Fibroblast of lung (primary cell): ENCODE measurements at regions not wholly inside any gene's neighbourhood (a gene's known extent, or its start where the extent isn't known, plus 50 kb on each side); places are given as distances from the start of the nearest gene placed in this dataset.

Experiments used
- DNase-seq, 2 donors: peaks; one replicate each; pipeline versions ENCODE4 v3.0.0 to v3.0.0-alpha.2; 2010; ENCODE audit warnings: low read depth in 2 of 2
- H2AFZ ChIP-seq: 2 replicates; pipeline ENCODE4 v1.5.1; 2012; ENCODE audit warnings: low read length, control low read depth, inconsistent platforms
- H3K27ac ChIP-seq: 2 replicates; pipeline ENCODE4 v1.5.1; 2011; ENCODE audit warnings: low read length, control low read depth; ENCODE audit not compliant: insufficient read depth
- H3K27me3 ChIP-seq: 2 replicates; pipeline ENCODE4 v1.5.1; 2011; ENCODE audit warnings: mild to moderate bottlenecking, low read length; ENCODE audit not compliant: control insufficient read depth, insufficient read depth
- H3K36me3 ChIP-seq: 2 replicates; pipeline ENCODE4 v1.5.1; 2011; ENCODE audit warnings: low read length; ENCODE audit not compliant: control insufficient read depth, insufficient read depth
- H3K4me1 ChIP-seq: 2 replicates; pipeline ENCODE4 v1.5.1; 2011; ENCODE audit warnings: low read length; ENCODE audit not compliant: control insufficient read depth, insufficient read depth; ENCODE audit errors: extremely low read depth
- H3K4me2 ChIP-seq: 2 replicates; pipeline ENCODE4 v1.5.1; 2011; ENCODE audit warnings: low read length, control low read depth; ENCODE audit not compliant: insufficient read depth; ENCODE audit errors: extremely low read depth
- H3K4me3 ChIP-seq, 4 experiments: fragments of 200-600 bp in 1 of 4; sonication (generic) in 1 of 4; replicated peaks in 1 of 4; 2 replicates each; pipeline ENCODE4 v1.5.1; 2011 to 2016; ENCODE audit warnings: low read length in 4 of 4, low read depth in 3 of 4, mild to moderate bottlenecking in 3 of 4, control low read depth in 2 of 4, inconsistent platforms in 1 of 4, mixed read lengths in 1 of 4; ENCODE audit not compliant: insufficient read depth in 1 of 4; ENCODE audit errors: control extremely low read depth in 1 of 4
- H3K79me2 ChIP-seq: 2 replicates; pipeline ENCODE4 v1.5.1; 2012; ENCODE audit warnings: mild to moderate bottlenecking, low read length, inconsistent platforms; ENCODE audit not compliant: control insufficient read depth, insufficient read depth
- H3K9ac ChIP-seq: 2 replicates; pipeline ENCODE4 v1.5.1; 2011; ENCODE audit warnings: mild to moderate bottlenecking, low read length, control low read depth; ENCODE audit not compliant: insufficient read depth
- H3K9me3 ChIP-seq: 2 replicates; pipeline ENCODE4 v1.5.1; 2012; ENCODE audit warnings: low read depth, low read length; ENCODE audit not compliant: control insufficient read depth, insufficient read depth
- H4K20me1 ChIP-seq: 2 replicates; pipeline ENCODE4 v1.5.1; 2011; ENCODE audit warnings: low read length; ENCODE audit not compliant: control insufficient read depth, insufficient read depth; ENCODE audit errors: extremely low read depth
- EZH2 ChIP-seq: IDR thresholded peaks from 2 replicates; pipeline ENCODE4 v1.5.1; 2012; ENCODE audit warnings: low read length, control low read depth, mild to moderate bottlenecking; ENCODE audit errors: missing control alignments
- TF ChIP-seq, protein P1 (sequence below), 2 donors: IDR thresholded peaks in 1 of 2; conservative IDR thresholded peaks in 1 of 2; 1 replicate in 1 of 2; 2 replicates in 1 of 2; pipeline ENCODE4 v1.5.1; 2011 to 2012; ENCODE audit warnings: low read length in 2 of 2, control low read depth in 1 of 2, inconsistent platforms in 1 of 2, low read depth in 1 of 2, mild to moderate bottlenecking in 1 of 2

DNA sequence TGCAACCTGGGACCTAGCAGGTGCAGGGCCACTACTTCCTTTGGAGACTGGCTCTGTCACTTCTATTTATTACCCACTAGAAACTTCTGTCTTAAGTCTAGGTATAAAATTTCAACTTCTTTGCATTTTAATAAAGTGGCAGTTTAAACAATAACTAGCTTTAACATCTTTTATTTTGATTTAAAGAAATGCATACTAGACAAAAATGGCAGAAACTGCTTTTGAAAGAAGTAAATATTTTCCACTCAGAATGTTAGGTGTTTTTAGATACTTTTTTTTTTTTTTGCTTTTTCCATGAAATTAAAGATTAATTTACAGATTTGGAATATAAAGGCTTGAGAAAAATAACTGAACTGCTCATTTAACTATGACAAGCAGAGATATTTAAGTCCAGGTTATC, 1477.6 kb downstream of the KCNT2 start:
- no peak for DNase-seq
- Histone ChIP-seq H3K4me2 (no peak overlapping the region), H3K4me3 (no peak overlapping the region), H2AFZ (no peak overlapping the region), H3K27ac (no peak overlapping the region), H3K79me2 (no peaks in the 10 kb centered on the region), H3K4me1 (no peaks in the 10 kb centered on the region), H3K27me3 (no peaks in the 10 kb centered on the region), H3K9me3 (no peaks in the 10 kb centered on the region), H3K9ac (no peak overlapping the region), H3K36me3 (no peaks in the 10 kb centered on the region), H4K20me1 (no peaks in the 10 kb centered on the region)
- TF ChIP-seq, protein P1, sequence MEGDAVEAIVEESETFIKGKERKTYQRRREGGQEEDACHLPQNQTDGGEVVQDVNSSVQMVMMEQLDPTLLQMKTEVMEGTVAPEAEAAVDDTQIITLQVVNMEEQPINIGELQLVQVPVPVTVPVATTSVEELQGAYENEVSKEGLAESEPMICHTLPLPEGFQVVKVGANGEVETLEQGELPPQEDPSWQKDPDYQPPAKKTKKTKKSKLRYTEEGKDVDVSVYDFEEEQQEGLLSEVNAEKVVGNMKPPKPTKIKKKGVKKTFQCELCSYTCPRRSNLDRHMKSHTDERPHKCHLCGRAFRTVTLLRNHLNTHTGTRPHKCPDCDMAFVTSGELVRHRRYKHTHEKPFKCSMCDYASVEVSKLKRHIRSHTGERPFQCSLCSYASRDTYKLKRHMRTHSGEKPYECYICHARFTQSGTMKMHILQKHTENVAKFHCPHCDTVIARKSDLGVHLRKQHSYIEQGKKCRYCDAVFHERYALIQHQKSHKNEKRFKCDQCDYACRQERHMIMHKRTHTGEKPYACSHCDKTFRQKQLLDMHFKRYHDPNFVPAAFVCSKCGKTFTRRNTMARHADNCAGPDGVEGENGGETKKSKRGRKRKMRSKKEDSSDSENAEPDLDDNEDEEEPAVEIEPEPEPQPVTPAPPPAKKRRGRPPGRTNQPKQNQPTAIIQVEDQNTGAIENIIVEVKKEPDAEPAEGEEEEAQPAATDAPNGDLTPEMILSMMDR (conservative IDR thresholded peaks at IDR 0.05 in 1 of 2, IDR thresholded peaks at IDR 0.05 in 1 of 2; ENCODE audit: low read depth in 1 of 2, low read length in 2 of 2) = no peak
- TF ChIP-seq EZH2 = no peak

DNA sequence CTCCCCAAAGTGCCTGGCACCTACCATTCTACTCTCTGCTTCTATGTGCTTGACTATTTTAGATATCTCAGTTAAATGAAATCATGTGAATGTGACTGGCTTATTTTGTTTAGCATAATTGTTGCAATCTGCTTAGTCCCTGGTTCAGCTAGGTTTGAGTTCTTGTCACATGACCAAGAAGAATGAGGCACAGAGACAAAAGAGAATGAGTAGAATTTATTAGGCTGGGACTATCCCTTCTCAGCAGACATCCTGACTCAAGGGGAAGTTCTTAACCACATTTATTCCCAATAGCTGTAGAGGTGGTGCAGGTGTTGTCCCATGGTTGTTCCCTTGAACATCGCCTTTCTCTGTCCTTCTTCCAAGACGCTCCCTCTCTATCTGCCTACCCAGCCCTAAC, 1485.7 kb downstream of the KCNT2 start:
- H3K27ac ChIP-seq = no peak overlapping the region
- no peak overlapping the region for H3K4me2 ChIP-seq
- no peaks in the 10 kb centered on the region for H4K20me1 ChIP-seq
- H3K36me3 ChIP-seq = no peaks in the 10 kb centered on the region
- TF ChIP-seq, protein P1 (conservative IDR thresholded peaks at IDR 0.05 in 1 of 2, IDR thresholded peaks at IDR 0.05 in 1 of 2; ENCODE audit: low read depth in 1 of 2, low read length in 2 of 2) = no peak
- no peak for TF ChIP-seq EZH2
- H3K4me3 ChIP-seq = no peak overlapping the region
- no peaks in the 10 kb centered on the region for H3K4me1 ChIP-seq
- H3K27me3 ChIP-seq = no peaks in the 10 kb centered on the region
- DNase-seq = no peak
- H3K9me3 ChIP-seq = no peaks in the 10 kb centered on the region
- no peaks in the 10 kb centered on the region for H3K79me2 ChIP-seq
- no peak overlapping the region for H2AFZ ChIP-seq
- H3K9ac ChIP-seq = no peak overlapping the region

DNA sequence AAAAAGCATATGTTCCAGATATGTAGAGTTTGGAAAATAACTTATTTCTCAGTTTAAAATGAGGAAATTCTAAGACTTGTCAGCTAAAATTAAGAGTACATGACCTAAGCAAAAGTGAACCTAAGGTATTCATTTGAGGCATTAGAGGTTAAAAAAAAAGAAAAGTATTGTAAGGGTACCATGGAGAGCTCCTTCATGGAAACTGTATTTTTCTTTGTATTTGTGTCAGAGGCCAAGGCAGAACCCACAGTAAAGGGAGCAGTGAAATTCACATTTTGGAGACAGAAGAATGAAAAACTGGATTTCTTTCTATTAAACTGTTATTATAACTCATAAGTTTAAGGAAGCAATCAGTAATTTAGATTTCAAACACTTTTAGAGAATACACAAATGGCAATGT, 1494.8 kb downstream of the KCNT2 start:
- no peak overlapping the region for H2AFZ ChIP-seq

More for the DNA sequence above, 1494.8 kb downstream of the KCNT2 start:
- Histone ChIP-seq H3K27ac (no peak overlapping the region), H3K9me3 (no peaks in the 10 kb centered on the region), H3K36me3 (no peaks in the 10 kb centered on the region), H3K4me3 (no peak overlapping the region), H3K4me1 (no peaks in the 10 kb centered on the region), H4K20me1 (no peaks in the 10 kb centered on the region), H3K4me2 (no peak overlapping the region), H3K9ac (no peak overlapping the region), H3K79me2 (no peaks in the 10 kb centered on the region), H3K27me3 (no peaks in the 10 kb centered on the region)
- DNase-seq = peak; percentile 7 to 23
- no peak for TF ChIP-seq EZH2
- TF ChIP-seq, protein P1 (conservative IDR thresholded peaks at IDR 0.05 in 1 of 2, IDR thresholded peaks at IDR 0.05 in 1 of 2; ENCODE audit: low read depth in 1 of 2, low read length in 2 of 2) = no peak
